Spleen (tissue), 11 donors: ENCODE measurements at regions not wholly inside any gene's neighbourhood (a gene's known extent, or its start where the extent isn't known, plus 50 kb on each side); places are given as distances from the start of the nearest gene placed in this dataset.

ENCODE experiments used
- DNase-seq: peaks from one replicate; pipeline ENCODE4 v3.0.0-alpha.2; 2020
- H3K27ac ChIP-seq, 8 donors: fragments of 200-600 bp; sonication (generic) in 7 of 8; 1 replicate in 4 of 8; 2 replicates in 4 of 8; pipeline versions ENCODE4 v1.5.0 to v1.8.0; 2016 to 2021; ENCODE audit warnings: inconsistent platforms in 4 of 8, mild to moderate bottlenecking in 4 of 8, moderate library complexity in 1 of 8
- H3K27me3 ChIP-seq, 7 donors: fragments of 200-600 bp; sonication (generic) in 6 of 7; replicated peaks in 1 of 7; 1 replicate in 4 of 7; 2 replicates in 3 of 7; pipeline versions ENCODE4 v1.5.0 to v1.8.0; 2016 to 2021; ENCODE audit warnings: inconsistent platforms in 3 of 7, mild to moderate bottlenecking in 1 of 7
- H3K36me3 ChIP-seq, 6 donors: fragments of 200-600 bp; sonication (generic) in 5 of 6; 1 replicate in 4 of 6; 2 replicates in 2 of 6; pipeline versions ENCODE4 v1.5.0 to v1.8.0; 2016 to 2021; ENCODE audit warnings: inconsistent platforms in 2 of 6
- H3K4me1 ChIP-seq, 6 donors: fragments of 200-600 bp; sonication (generic) in 5 of 6; 1 replicate in 3 of 6; 2 replicates in 3 of 6; pipeline versions ENCODE4 v1.5.0 to v1.8.0; 2016 to 2021; ENCODE audit warnings: inconsistent platforms in 3 of 6
- H3K4me3 ChIP-seq, 8 donors: fragments of 200-600 bp; sonication (generic) in 7 of 8; 1 replicate in 4 of 8; 2 replicates in 4 of 8; pipeline versions ENCODE4 v1.5.0 to v1.8.0; 2016 to 2021; ENCODE audit warnings: inconsistent platforms in 4 of 8, mild to moderate bottlenecking in 4 of 8, moderate library complexity in 2 of 8
- H3K9me3 ChIP-seq, 8 donors: fragments of 200-600 bp; sonication (generic) in 7 of 8; 1 replicate in 4 of 8; 2 replicates in 4 of 8; pipeline versions ENCODE4 v1.5.0 to v1.8.0; 2016 to 2021; ENCODE audit warnings: inconsistent platforms in 4 of 8
- CTCF ChIP-seq, 11 experiments: fragments of 200-600 bp in 7 of 11; fragments of 450-650 bp in 4 of 11; sonication (generic) in 4 of 11; IDR thresholded peaks in 8 of 11; conservative IDR thresholded peaks in 3 of 11; 1 replicate in 7 of 11; 2 replicates in 4 of 11; pipeline versions ENCODE4 v1.4.0 to v1.8.0; 2016 to 2021; ENCODE audit warnings: antibody characterized with exemption in 11 of 11, inconsistent platforms in 4 of 11, mild to moderate bottlenecking in 1 of 11
- POLR2A ChIP-seq, 3 donors: fragments of 450-650 bp; IDR thresholded peaks; one replicate each; pipeline ENCODE4 v1.5.1; 2017; ENCODE audit warnings: antibody characterized with exemption in 3 of 3, mild to moderate bottlenecking in 1 of 3
- POLR2AphosphoS5 ChIP-seq, 3 donors: sonication (generic); formaldehyde crosslinking; IDR thresholded peaks; one replicate each; pipeline ENCODE4 v1.5.1; 2017; ENCODE audit warnings: antibody characterized with exemption in 3 of 3
- WGBS, 5 donors: extraction: QIAGEN DNeasy Blood & Tissue Kit in 3 of 5; methylation state at CpG; one replicate each; pipeline versions ENCODE4 v1.1.5 to v1.1.7; 2013 to 2018; 5-methylcytosine and 5-hydroxymethylcytosine counted together
- intact Hi-C: fragments of 100-400 bp; cut with DNase I; formaldehyde crosslinking; loops from one replicate; pipeline ENCODE4 v1.15.0; 2023; ENCODE audit warnings: low total_unique reads
- donor health status: healthy with polysubstance abuse.
- donor health status: DM: no; HTN: no; CAD: no; lungs with moderate emphysema.
- donor health status: DM: no; HTN: no; CAD: no.
- donor health status: Bipolar disorder and iron deficiency.
- donor health status: healthy.
- donor health status: DM: no; HTN: no; CAD: no.
- donor health status: DM: yes; HTN: yes; CAD: no.

- H3K4me3 ChIP-seq: peak overlapping the region in 2 of 8 donors; percentile 10 to 47
- 17 to 22% (median 19%) methylated on average over 18 to 20 of the region's 20 CpGs for WGBS, 5 donors
- TF ChIP-seq POLR2A (IDR thresholded peaks at IDR 0.05) (no peak), POLR2AphosphoS5 (IDR thresholded peaks at IDR 0.05) (peak; percentile 68 to 84 (median 82)), CTCF (IDR thresholded peaks at IDR 0.05 in 8 of 11, conservative IDR thresholded peaks at IDR 0.05 in 3 of 11) (peak in 6 of 11 experiments; percentile 8 to 38 (median 32))
- H3K9me3 ChIP-seq: no peaks in the 10 kb centered on the region
- H3K27ac ChIP-seq: peak overlapping the region; percentile 62 to 86 (median 78)
- intact Hi-C loops: no loop called here
- DNase-seq: peak; percentile 92
- H3K27me3 ChIP-seq: no peaks in the 10 kb centered on the region
- no peaks in the 10 kb centered on the region for H3K36me3 ChIP-seq
- H3K4me1 ChIP-seq: peaks cover 24 to 60% (median 34%) of the 10 kb centered on the region in 6 donors
Measured at GRCh38 chr3:72310419-72311380, 525.8 kb upstream of the PROK2 start.

- WGBS, 5 donors: 34 to 43% (median 39%) methylated on average over 11 of the region's 11 CpGs
- no peak for DNase-seq
- Histone ChIP-seq H3K27me3 (no peaks in the 10 kb centered on the region), H3K4me1 (peaks cover 24 to 60% (median 38%) of the 10 kb centered on the region in 6 donors), H3K4me3 (peak overlapping the region in 2 of 8 donors; percentile 10 to 47), H3K27ac (peak overlapping the region; percentile 62 to 86 (median 78)), H3K9me3 (no peaks in the 10 kb centered on the region), H3K36me3 (no peaks in the 10 kb centered on the region)
- TF ChIP-seq POLR2AphosphoS5 (IDR thresholded peaks at IDR 0.05) (no peak), CTCF (IDR thresholded peaks at IDR 0.05 in 8 of 11, conservative IDR thresholded peaks at IDR 0.05 in 3 of 11) (no peak), POLR2A (IDR thresholded peaks at IDR 0.05) (no peak)
- intact Hi-C loops: no loop called here
Measured at GRCh38 chr3:72309661-72310418, 524.9 kb upstream of the PROK2 start.

GRCh38 chr3:72308641-72309040 lies 523.7 kb upstream of the PROK2 start:
- H3K4me1 ChIP-seq: peaks cover 25 to 64% (median 44%) of the 10 kb centered on the region in 6 donors
- intact Hi-C loops: no loop called here
- H3K27ac ChIP-seq: peak overlapping the region in 2 of 8 donors; percentile 78 to 86
- no peak for DNase-seq
- H3K36me3 ChIP-seq: no peaks in the 10 kb centered on the region
- 68 to 81% (median 75%) methylated on average over 2 of the region's 2 CpGs for WGBS, 5 donors
- no peaks in the 10 kb centered on the region for H3K9me3 ChIP-seq
- no peaks in the 10 kb centered on the region for H3K27me3 ChIP-seq
- TF ChIP-seq POLR2A (IDR thresholded peaks at IDR 0.05): no peak
- H3K4me3 ChIP-seq: no peak overlapping the region

GRCh38 chr3:72307438-72308115 lies 522.6 kb upstream of the PROK2 start:
- DNase-seq: no peak
- H3K27me3 ChIP-seq: no peaks in the 10 kb centered on the region
- no peak overlapping the region for H3K4me3 ChIP-seq
- no peak for TF ChIP-seq POLR2A (IDR thresholded peaks at IDR 0.05)
- TF ChIP-seq POLR2AphosphoS5 (IDR thresholded peaks at IDR 0.05): no peak
- no peak for TF ChIP-seq CTCF (IDR thresholded peaks at IDR 0.05 in 8 of 11, conservative IDR thresholded peaks at IDR 0.05 in 3 of 11)
- peaks cover 25 to 67% (median 46%) of the 10 kb centered on the region in 6 donors for H3K4me1 ChIP-seq
- intact Hi-C loops: no loop called here
- WGBS, 5 donors: 77 to 89% (median 83%) methylated on average over 7 of the region's 7 CpGs
- H3K9me3 ChIP-seq: no peaks in the 10 kb centered on the region
- no peaks in the 10 kb centered on the region for H3K36me3 ChIP-seq
- no peak overlapping the region for H3K27ac ChIP-seq
